ENCODE measurements at regions not wholly inside any gene's neighbourhood (a gene's known extent, or its start where the extent isn't known, plus 50 kb on each side); places are given as distances from the start of the nearest gene placed in this dataset.

DNA sequence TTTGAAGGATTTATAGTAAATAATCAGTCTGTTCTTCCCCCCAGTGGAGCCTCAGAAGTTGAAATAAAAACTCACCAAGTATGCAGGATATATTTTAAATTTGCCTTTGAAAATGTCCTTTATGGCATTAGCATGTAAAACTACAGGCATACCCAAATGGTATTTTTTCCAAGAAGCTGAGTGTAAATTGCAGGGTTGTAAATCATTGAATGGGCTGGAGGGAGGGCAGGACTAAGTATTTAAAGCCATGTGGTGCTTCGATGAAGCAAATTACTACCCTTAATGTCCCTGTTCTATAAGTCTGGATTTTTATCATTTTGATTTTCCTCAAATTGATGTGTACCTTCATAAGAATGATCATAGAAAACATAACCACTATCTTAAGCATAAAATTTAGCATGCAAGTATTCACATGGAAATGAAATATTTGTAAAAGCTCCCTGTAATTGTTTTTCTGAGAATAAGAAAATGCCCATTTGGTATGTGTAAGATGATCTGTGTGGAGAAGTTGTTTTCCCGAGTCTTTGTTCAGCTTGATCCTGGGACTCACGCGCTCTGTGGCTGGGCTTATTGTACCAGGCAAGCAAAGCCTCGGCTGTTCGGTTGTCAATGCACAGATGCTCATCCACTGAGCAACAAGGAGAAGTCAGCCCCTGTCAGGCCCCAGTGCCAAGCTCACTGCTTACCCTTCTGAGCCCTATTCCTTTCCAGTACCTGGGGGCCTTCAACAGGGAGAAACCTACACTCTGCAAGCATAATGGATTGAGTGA lies 66.7 kb downstream of the CD164 start:
- TF ChIP-seq, protein P1, sequence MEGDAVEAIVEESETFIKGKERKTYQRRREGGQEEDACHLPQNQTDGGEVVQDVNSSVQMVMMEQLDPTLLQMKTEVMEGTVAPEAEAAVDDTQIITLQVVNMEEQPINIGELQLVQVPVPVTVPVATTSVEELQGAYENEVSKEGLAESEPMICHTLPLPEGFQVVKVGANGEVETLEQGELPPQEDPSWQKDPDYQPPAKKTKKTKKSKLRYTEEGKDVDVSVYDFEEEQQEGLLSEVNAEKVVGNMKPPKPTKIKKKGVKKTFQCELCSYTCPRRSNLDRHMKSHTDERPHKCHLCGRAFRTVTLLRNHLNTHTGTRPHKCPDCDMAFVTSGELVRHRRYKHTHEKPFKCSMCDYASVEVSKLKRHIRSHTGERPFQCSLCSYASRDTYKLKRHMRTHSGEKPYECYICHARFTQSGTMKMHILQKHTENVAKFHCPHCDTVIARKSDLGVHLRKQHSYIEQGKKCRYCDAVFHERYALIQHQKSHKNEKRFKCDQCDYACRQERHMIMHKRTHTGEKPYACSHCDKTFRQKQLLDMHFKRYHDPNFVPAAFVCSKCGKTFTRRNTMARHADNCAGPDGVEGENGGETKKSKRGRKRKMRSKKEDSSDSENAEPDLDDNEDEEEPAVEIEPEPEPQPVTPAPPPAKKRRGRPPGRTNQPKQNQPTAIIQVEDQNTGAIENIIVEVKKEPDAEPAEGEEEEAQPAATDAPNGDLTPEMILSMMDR (IDR thresholded peaks at IDR 0.05): no peak
- no peaks in the 10 kb centered on the region for H3K9me3 ChIP-seq
- H3K27me3 ChIP-seq: no peaks in the 10 kb centered on the region
- intact Hi-C loops (cut with DNase I): no loop called here
- no peaks in the 10 kb centered on the region for H3K36me3 ChIP-seq
- H3K4me1 ChIP-seq: peaks cover 0 to 4% of the 10 kb centered on the region in 2 donors
- no peak overlapping the region for H3K4me3 ChIP-seq
- DNase-seq (ENCODE audit: low spot score in 2 of 2): no peak
- H3K27ac ChIP-seq: no peak overlapping the region

DNA sequence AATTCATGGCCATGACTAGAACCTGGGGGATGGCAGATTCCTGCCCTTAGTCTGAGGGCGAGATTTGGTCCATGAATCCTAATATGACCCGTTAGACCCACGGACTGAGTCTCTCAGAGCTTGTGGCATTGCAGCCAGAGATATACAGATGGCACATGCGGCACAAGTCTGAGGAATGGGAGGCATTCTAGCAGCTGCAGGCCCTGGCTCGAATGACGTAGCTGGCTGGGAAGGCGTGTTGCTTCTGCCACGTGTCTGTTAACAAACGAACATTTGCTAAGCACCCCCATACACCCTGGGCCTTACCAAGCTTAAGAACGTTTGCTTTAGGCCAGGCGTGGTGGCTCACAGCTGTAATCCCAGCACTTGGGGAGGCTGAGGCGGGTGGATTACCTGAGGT lies 68.0 kb downstream of the CD164 start:
- no peak overlapping the region for H3K4me3 ChIP-seq
- H3K4me1 ChIP-seq: peaks cover 0 to 4% of the 10 kb centered on the region in 2 donors
- TF ChIP-seq, protein P1 (IDR thresholded peaks at IDR 0.05): no peak
- intact Hi-C loops (cut with DNase I): no loop called here
- no peaks in the 10 kb centered on the region for H3K36me3 ChIP-seq
- no peaks in the 10 kb centered on the region for H3K9me3 ChIP-seq
- no peak for DNase-seq (ENCODE audit: low spot score in 2 of 2)
- no peak overlapping the region for H3K27ac ChIP-seq
- no peaks in the 10 kb centered on the region for H3K27me3 ChIP-seq

DNA sequence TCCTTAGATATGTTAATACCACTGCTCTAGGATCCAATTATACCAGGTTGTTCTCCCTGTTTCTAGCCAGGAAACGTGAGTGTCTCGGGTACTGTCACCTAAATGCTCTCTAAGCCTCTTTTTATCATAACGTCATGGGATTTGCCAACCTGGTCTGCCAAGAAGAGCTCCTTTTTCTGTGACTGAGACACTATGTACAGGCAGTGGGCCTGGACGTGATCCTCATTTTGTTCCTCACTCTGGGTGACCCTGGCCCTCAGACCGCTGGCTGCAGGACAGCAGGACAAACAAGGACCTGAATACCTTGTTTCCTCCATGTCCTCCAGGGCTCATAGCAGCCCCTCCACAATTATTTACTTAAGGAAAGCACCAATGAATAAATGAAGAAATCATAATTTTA lies 69.1 kb downstream of the CD164 start:
- Histone ChIP-seq H3K4me1 (no peaks in the 10 kb centered on the region), H3K27ac (no peak overlapping the region), H3K27me3 (no peaks in the 10 kb centered on the region), H3K9me3 (no peaks in the 10 kb centered on the region), H3K36me3 (no peaks in the 10 kb centered on the region), H3K4me3 (no peak overlapping the region)
- TF ChIP-seq, protein P1 (IDR thresholded peaks at IDR 0.05): no peak
- DNase-seq (ENCODE audit: low spot score in 2 of 2): no peak
- intact Hi-C loops (cut with DNase I): no loop called here

DNA sequence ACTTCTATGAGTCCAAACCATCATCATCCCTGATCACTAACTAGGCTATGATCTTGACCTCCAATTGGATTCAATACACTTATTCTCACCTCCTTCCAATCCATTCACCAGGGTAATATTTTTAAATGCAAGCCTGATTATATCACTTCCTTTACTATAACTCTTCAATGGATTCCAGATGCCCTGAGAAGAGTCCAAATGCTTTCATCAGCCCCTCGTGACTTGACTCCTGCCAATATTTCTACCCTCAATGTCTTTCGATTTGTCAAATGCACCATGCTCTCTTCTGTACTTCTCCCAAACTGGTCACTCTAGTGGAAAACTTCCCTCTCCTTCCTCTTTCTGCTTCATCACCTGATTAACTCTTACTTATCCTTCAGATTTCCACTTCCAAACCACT lies 70.8 kb downstream of the CD164 start:
- DNase-seq (ENCODE audit: low spot score in 2 of 2): no peak
- TF ChIP-seq, protein P1 (IDR thresholded peaks at IDR 0.05): no peak

DNA sequence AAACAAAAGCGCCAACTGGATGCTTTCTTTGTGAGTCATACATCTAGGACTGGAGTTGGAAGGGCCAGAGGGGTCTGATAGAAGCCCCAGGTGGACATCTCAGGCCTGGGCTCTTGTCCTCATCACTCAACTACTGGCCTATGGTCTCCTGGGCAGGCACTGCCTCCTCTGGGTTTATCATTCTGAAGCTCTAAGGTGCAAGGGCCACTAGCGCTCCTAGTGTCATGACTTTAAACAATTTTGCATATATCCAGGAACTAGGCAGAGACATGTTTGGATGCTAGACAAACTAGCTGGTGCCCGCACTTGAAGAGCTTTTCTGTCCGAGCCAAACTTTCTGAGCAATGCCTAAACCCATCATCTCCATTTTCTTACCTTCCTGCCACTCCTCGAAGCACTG lies 72.3 kb downstream of the CD164 start:
- H3K9me3 ChIP-seq: no peaks in the 10 kb centered on the region
- H3K36me3 ChIP-seq: no peaks in the 10 kb centered on the region
- H3K4me3 ChIP-seq: no peak overlapping the region
- H3K27ac ChIP-seq: no peak overlapping the region
- no peak for DNase-seq (ENCODE audit: low spot score in 2 of 2)
- H3K27me3 ChIP-seq: no peaks in the 10 kb centered on the region
- intact Hi-C loops (cut with DNase I): loop anchor here (10.0 kb wide), 3 partner anchors 215 to 1045 kb away; partner anchors contain the start of genes CEP57L1, METTL24 and SESN1
- TF ChIP-seq, protein P1 (IDR thresholded peaks at IDR 0.05): no peak
- H3K4me1 ChIP-seq: peaks cover 0 to under 1% of the 10 kb centered on the region in 2 donors

More for the DNA sequence above, 70.8 kb downstream of the CD164 start:
- Histone ChIP-seq H3K4me3 (no peak overlapping the region), H3K9me3 (no peaks in the 10 kb centered on the region), H3K36me3 (no peaks in the 10 kb centered on the region), H3K27ac (no peak overlapping the region), H3K4me1 (no peaks in the 10 kb centered on the region), H3K27me3 (no peaks in the 10 kb centered on the region)
- intact Hi-C loops (cut with DNase I): no loop called here

All from ascending aorta (tissue), 2 donors.